ENCODE measurements at regions not wholly inside any gene's neighbourhood (a gene's known extent, or its start where the extent isn't known, plus 50 kb on each side); places are given as distances from the start of the nearest gene placed in this dataset.
"Not testable (repeated sequence)": the region's sequence is repeated elsewhere in the genome, so short reads cannot be mapped to it uniquely, and the experiment has no call there.

- H3K4me1 Mint-ChIP-seq: no peaks in the 10 kb centered on the region
- H3K4me3 Mint-ChIP-seq: no peak overlapping the region
- no peaks in the 10 kb centered on the region for H3K27me3 Mint-ChIP-seq (ENCODE audit: low read depth)
- ATAC-seq: no peak
- no peak for DNase-seq (ENCODE audit: low spot score)
- TF ChIP-seq MLX (CRISPR knock-in tag; IDR thresholded peaks at IDR 0.05) (no peak), NR2C2 (CRISPR knock-in tag; IDR thresholded peaks at IDR 0.05) (no peak), CREM (CRISPR knock-in tag; IDR thresholded peaks at IDR 0.05) (no peak), IRF2 (CRISPR knock-in tag; IDR thresholded peaks at IDR 0.05; ENCODE audit: borderline replicate concordance, low read depth) (no peak), NFYB (CRISPR knock-in tag; conservative IDR thresholded peaks at IDR 0.05; ENCODE audit: low read depth) (no peak)
- no peak overlapping the region for H3K27ac Mint-ChIP-seq
- POLR2A ChIA-PET: no interaction called here
- CTCF ChIA-PET: no interaction called here
- H3K9me3 Mint-ChIP-seq: peaks cover 9% of the 10 kb centered on the region
- no peaks in the 10 kb centered on the region for H3K36me3 Mint-ChIP-seq
These were observed 706.7 kb upstream of the TMEFF2 start for GRCh38 chr2:192901446-192901845.

GRCh38 chr2:192899466-192899865 lies 704.7 kb upstream of the TMEFF2 start:
- Mint-ChIP-seq H3K9me3 (peaks cover 3% of the 10 kb centered on the region), H3K36me3 (no peaks in the 10 kb centered on the region), H3K27me3 (ENCODE audit: low read depth) (no peaks in the 10 kb centered on the region), H3K4me3 (no peak overlapping the region), H3K4me1 (no peaks in the 10 kb centered on the region), H3K27ac (no peak overlapping the region)
- TF ChIP-seq IRF1 (CRISPR knock-in tag; IDR thresholded peaks at IDR 0.05): no peak
- TF ChIP-seq CBFB (CRISPR knock-in tag; IDR thresholded peaks at IDR 0.05; ENCODE audit: low read depth): no peak
- no peak for TF ChIP-seq MYBL2 (CRISPR knock-in tag; IDR thresholded peaks at IDR 0.05)
- no peak for TF ChIP-seq ZNF423 (CRISPR knock-in tag; IDR thresholded peaks at IDR 0.05)
- TF ChIP-seq MXD4 (CRISPR knock-in tag; IDR thresholded peaks at IDR 0.05; ENCODE audit: borderline replicate concordance): no peak
- no peak for TF ChIP-seq ATF1 (CRISPR knock-in tag; IDR thresholded peaks at IDR 0.05)
- no peak for TF ChIP-seq ATF6 (CRISPR knock-in tag; IDR thresholded peaks at IDR 0.05)
- no peak for TF ChIP-seq TEAD4 (CRISPR knock-in tag; IDR thresholded peaks at IDR 0.05)
- ChIA-PET CTCF (no interaction called here), POLR2A (no interaction called here)
- DNase-seq (ENCODE audit: low spot score) (no peak), ATAC-seq (no peak)

- POLR2A ChIA-PET; H3K4me3 Mint-ChIP-seq; H3K9me3 Mint-ChIP-seq; H3K27me3 Mint-ChIP-seq (ENCODE audit: low read depth); H3K4me1 Mint-ChIP-seq; DNase-seq (ENCODE audit: low spot score); H3K27ac Mint-ChIP-seq; CTCF ChIA-PET; ATAC-seq; H3K36me3 Mint-ChIP-seq: not testable (repeated sequence)
These were observed 699.2 kb upstream of the TMEFF2 start for GRCh38 chr2:192893976-192894375.

GRCh38 chr2:192888109-192888508 lies 693.4 kb upstream of the TMEFF2 start:
- no peaks in the 10 kb centered on the region for H3K27me3 Mint-ChIP-seq (ENCODE audit: low read depth)
- no peak overlapping the region for H3K27ac Mint-ChIP-seq
- peaks cover 3% of the 10 kb centered on the region; the same call in 1 of the 2 replicates for H3K4me1 Mint-ChIP-seq
- no peak overlapping the region for H3K4me3 Mint-ChIP-seq
- no peaks in the 10 kb centered on the region for H3K36me3 Mint-ChIP-seq
- no peaks in the 10 kb centered on the region for H3K9me3 Mint-ChIP-seq
- CTCF ChIA-PET: no interaction called here
- DNase-seq (ENCODE audit: low spot score): no peak
- POLR2A ChIA-PET: no interaction called here
- ATAC-seq: no peak
- TF ChIP-seq ATF1 (CRISPR knock-in tag; IDR thresholded peaks at IDR 0.05) (no peak), STAT6 (CRISPR knock-in tag; conservative IDR thresholded peaks at IDR 0.05; ENCODE audit: low read depth) (no peak), ATF2 (CRISPR knock-in tag; IDR thresholded peaks at IDR 0.05; ENCODE audit: borderline replicate concordance, low read depth) (no peak), ZNF425 (CRISPR knock-in tag; conservative IDR thresholded peaks at IDR 0.05) (no peak), ZNF281 (CRISPR knock-in tag; IDR thresholded peaks at IDR 0.05) (no peak)

Measured in WTC11 (cell line).